DND-41 (cell line): ENCODE measurements at regions not wholly inside any gene's neighbourhood (a gene's known extent, or its start where the extent isn't known, plus 50 kb on each side); places are given as distances from the start of the nearest gene placed in this dataset.
"Not testable (repeated sequence)": the region's sequence is repeated elsewhere in the genome, so short reads cannot be mapped to it uniquely, and the experiment has no call there.

ENCODE experiments used
- ATAC-seq: fragments of 200-7000 bp; cut with Tn5 transposase; 3 replicates; pipeline ENCODE4 v1.9.1; 2021; ENCODE audit warnings: low read depth; ENCODE audit not compliant: insufficient read depth
- DNase-seq: peaks from one replicate; pipeline ENCODE4 v3.0.0-alpha.2; 2020
- H2AFZ ChIP-seq: 2 replicates; pipeline ENCODE4 v1.6.0; 2012; ENCODE audit warnings: low read depth, low read length
- H3K27ac ChIP-seq: 2 replicates; pipeline ENCODE4 v1.5.1; 2012; ENCODE audit warnings: low read length, inconsistent platforms
- H3K27me3 ChIP-seq: fragments of 200-600 bp; sonication (generic); 2 replicates; pipeline ENCODE4 v1.6.0; 2012; ENCODE audit warnings: low read length, mild to moderate bottlenecking, inconsistent platforms; ENCODE audit not compliant: insufficient read depth, poor library complexity
- H3K36me3 ChIP-seq: 2 replicates; pipeline ENCODE4 v1.5.1; 2012; ENCODE audit warnings: low read length, inconsistent platforms; ENCODE audit not compliant: insufficient read depth
- H3K4me1 ChIP-seq: 2 replicates; pipeline ENCODE4 v1.5.1; 2012; ENCODE audit warnings: mild to moderate bottlenecking, low read length; ENCODE audit not compliant: insufficient read depth
- H3K4me2 ChIP-seq: 2 replicates; pipeline ENCODE4 v1.6.0; 2012; ENCODE audit warnings: mild to moderate bottlenecking, moderate library complexity, low read length, inconsistent platforms; ENCODE audit not compliant: insufficient read depth
- H3K4me3 ChIP-seq, 2 experiments: fragments of 200-600 bp in 1 of 2; shearing (Covaris generic) in 1 of 2; 2 replicates each; pipeline ENCODE4 v1.5.1; 2012 to 2016; ENCODE audit warnings: inconsistent platforms in 2 of 2, low read length in 2 of 2, mild to moderate bottlenecking in 2 of 2, low read depth in 1 of 2, moderate library complexity in 1 of 2
- H3K79me2 ChIP-seq: 2 replicates; pipeline ENCODE4 v1.6.0; 2012; ENCODE audit warnings: low read length, inconsistent platforms; ENCODE audit not compliant: insufficient read depth
- H3K9ac ChIP-seq: 2 replicates; pipeline ENCODE4 v1.6.0; 2012; ENCODE audit warnings: low read depth, mild to moderate bottlenecking, inconsistent platforms, low read length, moderate library complexity
- H3K9me3 ChIP-seq: 2 replicates; pipeline ENCODE4 v1.5.1; 2012; ENCODE audit warnings: low read length, moderate library complexity, mild to moderate bottlenecking, inconsistent platforms; ENCODE audit not compliant: insufficient read depth, severe bottlenecking
- H4K20me1 ChIP-seq: 2 replicates; pipeline ENCODE4 v1.6.0; 2012; ENCODE audit warnings: low read length; ENCODE audit not compliant: insufficient read depth
- CTCF ChIP-seq: IDR thresholded peaks from 2 replicates; pipeline ENCODE4 v1.5.1; 2012; ENCODE audit warnings: borderline replicate concordance, low read length, moderate library complexity, mild to moderate bottlenecking; ENCODE audit not compliant: poor library complexity, severe bottlenecking; ENCODE audit errors: extremely low read depth
- EZH2 ChIP-seq: IDR thresholded peaks from 3 replicates; pipeline ENCODE4 v1.6.1; 2012; ENCODE audit warnings: borderline replicate concordance, low read depth, mild to moderate bottlenecking, moderate library complexity, low read length, inconsistent platforms; ENCODE audit not compliant: severe bottlenecking

- H3K4me3 ChIP-seq, result no peak overlapping the region
- H3K36me3 ChIP-seq, result no peaks in the 10 kb centered on the region
- no peaks in the 10 kb centered on the region for H3K27me3 ChIP-seq
- no peaks in the 10 kb centered on the region for H4K20me1 ChIP-seq
- H3K79me2 ChIP-seq, result no peaks in the 10 kb centered on the region
- no peak overlapping the region for H3K9ac ChIP-seq
- H2AFZ ChIP-seq, result no peak overlapping the region
- no peak for TF ChIP-seq CTCF
- TF ChIP-seq EZH2, result no peak
- no peak for ATAC-seq
- no peaks in the 10 kb centered on the region for H3K9me3 ChIP-seq
- H3K4me2 ChIP-seq, result no peak overlapping the region
- no peak overlapping the region for H3K27ac ChIP-seq
- no peaks in the 10 kb centered on the region for H3K4me1 ChIP-seq
- DNase-seq, result no peak
Observed at GRCh38 chr9:78406933-78407332, 110.0 kb downstream of the PSAT1 start.

GRCh38 chr9:78407636-78408312 is 110.8 kb downstream of the PSAT1 start:
- Histone ChIP-seq H3K4me2 (no peak overlapping the region), H3K9me3 (no peaks in the 10 kb centered on the region), H3K9ac (no peak overlapping the region), H2AFZ (no peak overlapping the region), H3K4me3 (no peak overlapping the region), H4K20me1 (no peaks in the 10 kb centered on the region), H3K27me3 (no peaks in the 10 kb centered on the region), H3K27ac (no peak overlapping the region), H3K4me1 (no peaks in the 10 kb centered on the region), H3K36me3 (no peaks in the 10 kb centered on the region), H3K79me2 (no peaks in the 10 kb centered on the region)
- no peak for ATAC-seq
- TF ChIP-seq EZH2, result no peak
- no peak for TF ChIP-seq CTCF
- DNase-seq, result no peak

- Histone ChIP-seq H2AFZ (no peak overlapping the region), H3K9me3 (no peaks in the 10 kb centered on the region), H3K36me3 (no peaks in the 10 kb centered on the region), H4K20me1 (no peaks in the 10 kb centered on the region), H3K9ac (no peak overlapping the region), H3K4me1 (no peaks in the 10 kb centered on the region), H3K27ac (no peak overlapping the region), H3K27me3 (no peaks in the 10 kb centered on the region), H3K79me2 (no peaks in the 10 kb centered on the region), H3K4me2 (no peak overlapping the region), H3K4me3 (no peak overlapping the region)
- TF ChIP-seq CTCF, result no peak
- ATAC-seq (no peak), DNase-seq (no peak)
Observed at GRCh38 chr9:78408388-78408787, 111.5 kb downstream of the PSAT1 start.

GRCh38 chr9:78409928-78410510 is 113.1 kb downstream of the PSAT1 start:
- H2AFZ ChIP-seq, H3K79me2 ChIP-seq, H4K20me1 ChIP-seq, H3K27ac ChIP-seq, H3K9me3 ChIP-seq, DNase-seq, H3K4me1 ChIP-seq, H3K9ac ChIP-seq, H3K4me2 ChIP-seq, H3K27me3 ChIP-seq, H3K36me3 ChIP-seq, H3K4me3 ChIP-seq, ATAC-seq: not testable (repeated sequence)
